ENCODE measurements at regions not wholly inside any gene's neighbourhood (a gene's known extent, or its start where the extent isn't known, plus 50 kb on each side); places are given as distances from the start of the nearest gene placed in this dataset.

DNA sequence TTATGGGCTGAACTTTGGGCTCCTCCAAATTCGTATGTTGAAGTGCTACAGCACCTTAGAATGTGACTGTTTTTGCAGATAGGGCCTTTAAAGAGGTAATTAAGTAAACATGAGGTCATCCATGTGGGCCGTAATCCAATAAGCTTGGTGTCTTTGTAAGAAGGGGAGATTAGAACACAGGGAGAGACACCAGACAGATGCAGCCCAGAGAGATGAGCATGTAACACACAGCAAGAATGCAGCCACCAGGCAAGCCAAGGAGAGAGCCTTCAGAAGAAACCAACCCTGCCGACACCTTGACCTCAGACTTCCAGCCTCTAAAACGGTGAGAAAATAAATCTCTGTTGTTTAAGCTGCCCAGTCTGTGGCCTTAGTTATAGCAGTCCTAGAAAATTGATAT, 74.3 kb downstream of the HRH4 start:
- H3K9me3 Mint-ChIP-seq: no peaks in the 10 kb centered on the region
- Histone ChIP-seq H3K27ac (ENCODE audit: insufficient read length, low read depth, low read length) (no peak overlapping the region), H3K56ac (ENCODE audit: insufficient read length, low read depth, low read length) (no peak overlapping the region), H3K18ac (ENCODE audit: insufficient read length, low read depth, low read length) (no peak overlapping the region), H3K79me1 (ENCODE audit: insufficient read depth, low read depth, low read length, poor library complexity, severe bottlenecking) (no peaks in the 10 kb centered on the region), H3K9ac (ENCODE audit: extremely low read depth, insufficient read length, low read length) (no peak overlapping the region), H2BK5ac (ENCODE audit: insufficient read length, low read length) (no peak overlapping the region), H3K79me2 (ENCODE audit: insufficient read depth, low read length) (no peaks in the 10 kb centered on the region), H3K4me2 (ENCODE audit: insufficient read depth, insufficient read length, low read length) (no peak overlapping the region), H3K9me3 (ENCODE audit: control insufficient read depth, low read depth, low read length) (no peaks in the 10 kb centered on the region), H3K27me3 (ENCODE audit: insufficient read depth, low read length) (no peaks in the 10 kb centered on the region), H2BK120ac (ENCODE audit: low read depth, low read length, poor library complexity, severe bottlenecking) (no peak overlapping the region), H3K4ac (ENCODE audit: low read depth, low read length) (no peak overlapping the region), H3K23ac (ENCODE audit: insufficient read length, low read depth, low read length) (no peak overlapping the region), H3K14ac (ENCODE audit: insufficient read depth, low read length) (no peak overlapping the region), H4K91ac (ENCODE audit: insufficient read length, low read depth, low read length) (no peak overlapping the region), H2BK12ac (ENCODE audit: insufficient read length, low read depth, low read length) (no peak overlapping the region), H2BK20ac (ENCODE audit: low read depth, low read length, poor library complexity, severe bottlenecking) (no peak overlapping the region), H3T11ph (ENCODE audit: low read length) (no peak overlapping the region), H4K5ac (ENCODE audit: insufficient read length, low read depth, low read length) (no peak overlapping the region), H4K20me1 (ENCODE audit: control insufficient read depth, insufficient read depth, insufficient read length) (no peaks in the 10 kb centered on the region), H3K4me1 (ENCODE audit: insufficient read depth, low read length) (no peaks in the 10 kb centered on the region), H2BK15ac (ENCODE audit: low read depth, low read length) (no peak overlapping the region), H2AFZ (ENCODE audit: low read length) (no peak overlapping the region), H3K23me2 (ENCODE audit: insufficient read length, low read depth, low read length, poor library complexity, severe bottlenecking) (no peaks in the 10 kb centered on the region), H2AK5ac (ENCODE audit: insufficient read length, low read length) (no peak overlapping the region), H4K8ac (replicated peaks; ENCODE audit: insufficient read length, low read depth, low read length) (no peak overlapping the region)
- no CpG with 5 or more reads among the region's 4 CpGs for WGBS (ENCODE audit: extremely low coverage, insufficient read length, low lambda C conversion rate)
- peaks cover 3% of the 10 kb centered on the region; the same call in 1 of the 2 replicates for H3K27me3 Mint-ChIP-seq (ENCODE audit: low read depth)
- peaks cover 0 to 5% of the 10 kb centered on the region in 2 experiments; a peak in 1 of 4 replicates for H3K4me1 Mint-ChIP-seq
- no peak for DNase-seq
- no peak overlapping the region for H3K4me3 Mint-ChIP-seq
- TF ChIP-seq, protein P1, sequence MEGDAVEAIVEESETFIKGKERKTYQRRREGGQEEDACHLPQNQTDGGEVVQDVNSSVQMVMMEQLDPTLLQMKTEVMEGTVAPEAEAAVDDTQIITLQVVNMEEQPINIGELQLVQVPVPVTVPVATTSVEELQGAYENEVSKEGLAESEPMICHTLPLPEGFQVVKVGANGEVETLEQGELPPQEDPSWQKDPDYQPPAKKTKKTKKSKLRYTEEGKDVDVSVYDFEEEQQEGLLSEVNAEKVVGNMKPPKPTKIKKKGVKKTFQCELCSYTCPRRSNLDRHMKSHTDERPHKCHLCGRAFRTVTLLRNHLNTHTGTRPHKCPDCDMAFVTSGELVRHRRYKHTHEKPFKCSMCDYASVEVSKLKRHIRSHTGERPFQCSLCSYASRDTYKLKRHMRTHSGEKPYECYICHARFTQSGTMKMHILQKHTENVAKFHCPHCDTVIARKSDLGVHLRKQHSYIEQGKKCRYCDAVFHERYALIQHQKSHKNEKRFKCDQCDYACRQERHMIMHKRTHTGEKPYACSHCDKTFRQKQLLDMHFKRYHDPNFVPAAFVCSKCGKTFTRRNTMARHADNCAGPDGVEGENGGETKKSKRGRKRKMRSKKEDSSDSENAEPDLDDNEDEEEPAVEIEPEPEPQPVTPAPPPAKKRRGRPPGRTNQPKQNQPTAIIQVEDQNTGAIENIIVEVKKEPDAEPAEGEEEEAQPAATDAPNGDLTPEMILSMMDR (conservative IDR thresholded peaks at IDR 0.05): no peak
- H3K36me3 Mint-ChIP-seq (ENCODE audit: insufficient read depth in 1 of 3, low read depth in 3 of 3): no peaks in the 10 kb centered on the region
- H3K27ac Mint-ChIP-seq: no peak overlapping the region
